GM18505 (cell line): ENCODE measurements at regions not wholly inside any gene's neighbourhood (a gene's known extent, or its start where the extent isn't known, plus 50 kb on each side); places are given as distances from the start of the nearest gene placed in this dataset.

Experiments
- ATAC-seq: cut with Tn5 transposase; IDR thresholded peaks from one replicate; pipeline ENCODE4 v1.9.1; 2021; ENCODE audit not compliant: unreplicated experiment
- POLR2A ChIP-seq: IDR thresholded peaks from 4 replicates; pipeline ENCODE4 v1.6.1; 2011; ENCODE audit warnings: borderline replicate concordance; ENCODE audit not compliant: insufficient read depth, insufficient read length; ENCODE audit errors: extremely low read depth

DNA sequence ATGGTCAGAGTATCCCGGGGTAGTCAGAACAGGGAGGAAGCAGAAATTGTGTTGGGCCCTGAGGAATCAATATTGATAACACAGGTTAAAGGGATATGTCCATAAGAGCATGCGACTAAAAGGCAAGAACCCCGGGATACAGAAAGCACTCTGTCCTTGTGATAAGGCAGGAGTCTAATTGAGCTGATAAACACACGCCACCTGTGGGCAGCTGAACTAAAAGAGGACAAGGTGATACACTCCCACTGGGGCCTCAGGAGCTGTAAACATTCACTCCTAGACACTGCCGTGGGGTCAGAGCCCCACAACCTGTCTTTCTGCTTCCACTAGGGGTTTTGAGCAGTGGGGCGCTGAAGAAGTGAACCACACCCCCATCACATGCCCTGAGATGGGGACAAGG, 144.7 kb upstream of the MPDZ start:
- no peak for ATAC-seq

DNA sequence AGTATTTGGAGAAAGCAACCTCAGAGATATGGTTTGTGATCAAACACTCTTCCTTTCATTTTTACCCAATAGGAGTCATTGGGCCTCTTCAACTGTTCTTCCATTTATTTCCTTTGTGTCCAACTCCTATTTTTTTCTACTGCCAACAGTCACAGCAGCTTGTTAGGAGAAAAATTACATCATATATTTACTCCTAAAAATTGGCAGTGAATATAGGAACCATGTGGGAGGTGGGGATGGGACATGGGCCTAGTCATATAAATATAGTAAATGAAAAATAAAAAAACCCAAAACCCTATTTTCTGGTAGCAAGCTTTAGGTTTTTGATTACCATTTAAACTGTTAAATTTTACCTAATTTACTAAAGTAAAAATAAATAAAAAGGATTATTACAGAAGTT, 134.9 kb upstream of the MPDZ start:
- no peak for TF ChIP-seq POLR2A

More for the DNA sequence above, 144.7 kb upstream of the MPDZ start:
- TF ChIP-seq POLR2A = no peak

DNA sequence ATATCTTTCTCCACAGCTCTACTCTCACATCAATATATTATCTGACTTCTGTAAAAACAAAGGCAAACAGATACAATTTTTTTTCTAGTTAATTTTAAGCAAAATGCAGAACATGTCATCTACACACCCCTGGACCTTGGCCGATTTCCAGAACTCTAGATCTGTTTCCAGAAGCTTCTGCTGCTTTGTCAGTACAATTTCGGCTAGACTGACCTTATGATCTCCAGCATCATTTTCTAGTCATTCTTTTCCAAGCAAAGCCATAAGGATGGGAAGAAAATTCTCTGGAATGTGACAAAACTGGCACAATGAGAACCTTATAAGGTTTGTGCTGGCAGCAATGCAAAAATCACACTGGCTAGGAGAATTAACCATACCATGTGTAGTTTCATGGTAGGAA, 132.8 kb upstream of the MPDZ start:
- no peak for ATAC-seq
- no peak for TF ChIP-seq POLR2A

More for the DNA sequence above, 134.9 kb upstream of the MPDZ start:
- no peak for ATAC-seq

DNA sequence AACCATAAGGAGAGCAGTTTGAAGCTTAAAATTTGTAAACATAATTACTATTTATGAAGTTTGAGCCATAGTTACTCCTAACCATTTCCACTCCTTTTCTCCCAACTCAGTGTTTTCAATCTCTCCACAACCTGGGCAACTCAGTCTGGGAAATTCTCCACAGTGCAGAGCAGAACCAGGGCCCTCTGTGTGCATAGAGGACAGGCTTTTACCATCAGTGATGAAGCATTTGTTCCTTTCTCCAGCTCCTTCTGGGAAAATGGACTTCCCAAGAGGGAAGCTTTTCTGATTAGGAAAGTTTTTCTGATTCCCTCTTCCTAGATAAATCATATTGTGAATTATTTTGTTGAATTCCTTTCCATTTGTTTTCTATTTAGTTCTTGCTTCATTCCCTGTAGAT, 132.3 kb upstream of the MPDZ start:
- no peak for ATAC-seq
- TF ChIP-seq POLR2A = no peak

DNA sequence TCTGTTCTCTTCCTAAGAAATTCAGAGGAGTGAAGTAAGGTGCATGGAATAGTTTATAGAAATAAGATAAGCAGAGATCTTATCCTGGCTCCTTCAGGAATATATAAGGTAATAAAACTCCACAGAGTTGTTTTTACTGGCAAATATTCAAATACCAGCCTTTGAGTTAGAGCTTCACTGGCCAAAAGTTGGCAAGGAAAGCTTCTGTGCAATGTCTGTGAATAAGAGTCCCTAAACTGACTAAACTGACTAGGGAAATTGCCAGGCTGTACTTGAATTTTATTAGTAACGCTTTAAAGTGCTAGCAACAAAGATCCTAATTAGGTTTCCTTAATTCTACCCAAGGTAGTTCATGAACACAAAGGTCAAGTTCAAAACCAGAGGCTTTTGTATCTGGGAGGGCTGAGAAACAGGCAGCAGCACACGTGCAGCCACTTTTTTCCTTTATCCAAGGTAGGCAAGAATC, 131.1 kb upstream of the MPDZ start:
- ATAC-seq = no peak
- no peak for TF ChIP-seq POLR2A

DNA sequence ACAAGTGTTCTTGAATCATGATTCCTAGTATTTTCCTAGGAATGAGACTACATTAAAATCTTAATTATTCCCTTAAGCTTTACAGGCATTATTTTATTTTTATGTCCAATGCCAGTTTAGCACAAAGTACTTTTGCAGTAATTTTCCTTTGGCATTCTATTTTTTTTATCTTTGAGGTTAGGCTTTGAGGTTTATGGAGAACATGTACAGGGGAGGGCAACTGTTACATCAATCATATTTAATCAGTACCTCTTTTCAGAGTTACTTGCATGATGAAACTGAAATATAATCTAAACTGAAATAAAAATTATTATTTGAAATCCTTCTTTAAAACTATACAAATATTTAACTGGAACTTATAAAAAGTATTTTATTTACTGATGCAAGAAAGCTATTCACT, 118.2 kb upstream of the MPDZ start:
- no peak for TF ChIP-seq POLR2A
- no peak for ATAC-seq

DNA sequence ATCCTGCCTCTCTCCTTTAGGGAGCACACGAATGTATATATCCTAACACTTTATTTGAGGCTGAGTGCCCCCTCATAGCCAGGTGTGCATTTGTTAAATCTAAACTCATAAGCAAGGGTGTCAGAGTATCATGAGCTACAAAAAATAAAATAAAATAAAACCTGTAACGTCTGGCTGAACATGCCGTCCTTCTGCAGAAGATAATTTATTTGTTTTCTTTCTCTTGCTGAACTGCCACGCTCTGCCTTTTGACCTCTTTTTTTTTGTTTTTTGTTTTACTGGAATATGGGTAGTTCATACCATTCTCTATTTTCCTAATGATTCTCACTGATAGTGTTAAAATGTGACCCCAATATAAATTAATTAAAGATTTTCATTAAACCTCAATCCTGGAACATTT, 117.7 kb upstream of the MPDZ start:
- no peak for TF ChIP-seq POLR2A
- ATAC-seq = no peak

DNA sequence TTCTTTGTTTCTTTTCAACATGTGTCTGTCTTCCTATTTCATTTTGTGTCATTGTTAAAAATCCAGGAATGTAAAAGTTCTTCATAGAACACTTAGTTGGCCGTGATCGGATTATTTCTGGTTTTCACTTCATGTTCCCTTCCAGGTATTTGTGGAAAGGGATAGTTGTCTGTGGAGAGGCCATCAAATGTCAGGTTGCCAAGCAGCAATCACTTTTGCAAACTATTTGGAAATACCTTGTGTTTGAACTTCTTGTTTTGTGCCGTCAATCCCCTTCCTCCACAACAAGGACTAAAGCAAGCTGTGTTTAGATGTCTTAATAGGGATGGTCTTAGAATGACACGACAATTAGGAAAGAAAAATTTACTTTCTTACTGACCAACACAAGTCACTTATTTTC, 116.9 kb upstream of the MPDZ start:
- no peak for TF ChIP-seq POLR2A
- ATAC-seq = no peak

DNA sequence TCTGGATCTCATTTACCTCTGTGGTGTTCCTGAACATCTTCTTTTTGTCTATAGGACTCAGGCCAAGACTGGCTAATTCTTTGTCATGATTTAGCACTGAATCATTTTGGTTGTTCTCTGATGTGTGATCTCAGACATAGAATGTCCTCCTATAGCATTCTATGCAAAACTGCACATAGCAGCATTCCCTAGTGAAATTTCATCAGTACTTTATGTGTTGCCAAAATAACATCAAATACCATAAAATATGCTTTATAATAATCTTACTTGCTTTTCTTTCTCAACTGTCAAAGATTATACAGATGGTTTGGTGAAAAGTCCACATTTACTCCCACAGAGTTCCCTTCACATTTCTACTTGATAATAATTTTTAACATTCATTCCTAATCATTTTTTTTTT, 115.7 kb upstream of the MPDZ start:
- no peak for TF ChIP-seq POLR2A
- no peak for ATAC-seq

DNA sequence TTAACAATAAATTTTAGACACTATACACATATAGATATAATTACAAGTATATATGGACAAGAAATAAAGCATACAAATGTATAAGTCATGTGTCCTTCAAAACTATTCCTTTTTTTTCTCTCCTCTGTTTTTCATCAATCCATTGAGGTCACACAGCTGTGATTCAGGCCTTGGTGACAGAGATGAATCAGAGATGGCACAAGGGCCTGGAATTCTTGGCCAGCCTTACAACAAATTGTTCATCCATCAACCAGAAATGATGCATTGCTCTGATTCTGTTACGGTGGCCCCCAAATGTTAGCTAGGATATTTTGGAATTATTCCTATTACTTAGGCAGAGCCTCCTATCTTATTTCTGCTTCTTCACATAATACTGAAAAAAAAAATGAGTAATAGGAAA, 108.7 kb upstream of the MPDZ start:
- no peak for ATAC-seq
- no peak for TF ChIP-seq POLR2A

DNA sequence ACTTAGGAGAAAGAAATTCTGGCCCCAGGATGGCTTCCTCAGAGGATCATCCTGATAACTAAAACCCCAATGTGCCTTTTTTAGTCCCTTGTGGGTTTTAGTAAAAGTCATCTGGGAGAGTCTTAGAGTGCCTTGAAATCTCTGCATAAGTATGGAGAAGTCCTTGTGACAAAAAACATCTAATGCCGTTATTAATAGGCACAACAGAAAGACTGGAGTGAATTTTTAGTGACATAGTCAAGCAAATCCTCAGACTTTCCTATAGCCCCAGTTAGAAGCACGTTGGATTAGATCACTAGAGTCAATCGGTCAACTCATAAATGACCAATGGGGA, 108.2 kb upstream of the MPDZ start:
- no peak for TF ChIP-seq POLR2A
- ATAC-seq = no peak

DNA sequence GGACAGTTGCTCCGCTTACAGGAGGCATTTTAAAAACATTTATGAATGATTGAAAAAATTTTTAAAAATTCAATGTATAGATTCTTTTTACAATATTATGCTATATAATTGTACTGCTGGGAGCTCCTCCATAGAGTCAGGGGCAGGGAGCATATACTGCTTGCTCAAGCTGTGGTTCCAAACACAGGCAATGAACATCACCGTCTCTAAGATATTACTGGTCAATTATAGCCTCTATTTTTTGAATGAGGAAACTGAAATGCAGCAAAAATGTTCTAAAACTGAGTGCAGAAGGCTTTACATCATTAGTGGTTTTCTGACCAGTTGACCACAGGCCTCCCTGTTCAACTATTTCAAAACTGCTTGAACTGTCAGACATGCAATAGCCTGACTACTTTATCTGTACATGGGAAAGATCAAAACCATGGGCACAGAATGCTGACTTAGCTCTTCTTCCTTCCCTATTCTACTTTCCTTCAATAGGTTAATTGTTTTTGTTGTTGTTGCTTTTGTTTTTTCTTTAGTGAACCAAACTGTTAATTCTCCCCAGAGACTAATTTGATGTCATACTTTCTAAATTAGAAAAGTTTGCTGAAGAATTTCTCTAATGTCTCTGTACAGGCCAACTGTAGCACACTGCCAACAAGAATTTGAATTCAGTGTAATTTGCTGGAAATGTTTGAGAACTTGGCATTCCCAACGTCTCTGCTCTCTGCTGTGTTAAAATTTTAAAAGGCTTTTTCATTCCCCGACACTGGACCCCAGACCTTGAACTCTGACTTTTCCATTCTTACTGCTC, 107.6 kb upstream of the MPDZ start:
- ATAC-seq = no peak
- no peak for TF ChIP-seq POLR2A

DNA sequence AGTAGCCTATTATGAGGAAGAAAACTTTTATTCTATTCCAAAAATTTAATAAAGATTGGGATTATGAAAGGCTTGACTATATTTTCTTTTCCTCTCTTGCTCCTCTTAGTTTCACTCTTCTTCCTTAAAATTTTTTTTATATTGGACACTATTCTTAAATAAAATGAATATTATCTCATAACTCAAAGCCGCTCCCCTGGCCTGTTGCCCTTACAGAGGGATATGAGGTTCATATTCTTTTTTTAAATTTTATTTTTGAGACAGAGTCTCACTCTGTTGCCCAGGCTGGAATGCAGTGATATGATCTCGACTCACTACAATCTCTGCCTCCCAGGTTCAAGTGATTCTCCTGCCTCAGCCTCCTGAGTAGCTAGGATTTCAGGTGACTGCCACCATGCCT, 106.8 kb upstream of the MPDZ start:
- ATAC-seq = no peak
- no peak for TF ChIP-seq POLR2A

DNA sequence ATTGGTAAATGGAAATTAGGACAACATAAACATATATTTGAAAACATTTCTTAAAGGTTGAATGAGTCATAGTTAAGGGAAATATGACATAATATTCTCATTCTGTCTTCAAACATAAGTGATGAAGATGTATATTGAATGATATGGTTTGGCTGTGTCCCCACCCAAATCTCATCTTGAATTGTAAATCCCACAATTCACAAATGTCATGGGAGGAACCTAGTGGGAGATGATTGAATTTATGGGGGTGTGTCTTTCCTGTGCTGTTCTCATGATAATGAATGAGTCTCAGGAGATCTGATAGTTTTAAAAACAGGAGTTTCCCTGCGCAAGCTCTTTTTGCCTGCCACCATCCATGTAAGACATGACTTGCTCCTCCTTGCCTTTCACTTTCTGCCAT, 104.4 kb upstream of the MPDZ start:
- no peak for ATAC-seq
- TF ChIP-seq POLR2A = no peak

DNA sequence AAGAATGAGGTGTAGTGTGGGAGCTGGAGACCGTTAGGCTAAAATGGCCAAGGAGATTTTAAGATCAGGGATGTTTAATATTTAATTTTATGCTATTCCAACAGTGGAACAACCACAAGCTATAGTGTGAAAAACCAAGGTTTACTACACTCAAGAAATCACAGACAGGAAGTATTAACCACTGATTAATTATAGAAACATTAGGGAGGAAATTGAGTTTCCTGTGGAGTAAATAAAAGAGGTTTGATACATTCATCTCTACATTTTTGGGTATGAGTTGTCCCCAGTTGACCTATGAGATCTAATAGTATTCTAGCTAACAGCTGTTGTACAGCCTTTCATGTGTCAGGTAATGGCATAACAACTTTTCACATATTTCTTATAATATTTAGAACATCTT, 103.7 kb upstream of the MPDZ start:
- no peak for ATAC-seq
- no peak for TF ChIP-seq POLR2A
